ENCODE measurements at regions not wholly inside any gene's neighbourhood (a gene's known extent, or its start where the extent isn't known, plus 50 kb on each side); places are given as distances from the start of the nearest gene placed in this dataset.

GRCh38 chr18:48479531-48479930 is 59.3 kb upstream of the CTIF start:
- DNase-seq (no peak), ATAC-seq (no peak)
- no peak for TF ChIP-seq CTCF (IDR thresholded peaks at IDR 0.05)
- H3K4me3 ChIP-seq, result no peak overlapping the region
- H3K4me1 ChIP-seq, result peaks cover 0 to 6% (median 2%) of the 10 kb centered on the region in 4 donors
- no peaks in the 10 kb centered on the region for H3K27me3 ChIP-seq
- no peaks in the 10 kb centered on the region for H3K9me3 ChIP-seq
- 79% methylated on average over 1 of the region's 1 CpG for WGBS (ENCODE audit: insufficient coverage, low coverage, low lambda C conversion rate, missing lambda C conversion rate)
- H3K36me3 ChIP-seq, result no peaks in the 10 kb centered on the region
- intact Hi-C loops (cut with DNase I), result loop anchor here (5.0 to 10.0 kb wide), 2 partner anchors 55 to 183 kb away; partner anchors contain the start of gene CTIF (in 1 of the 2)
- H3K27ac ChIP-seq, result no peak overlapping the region

- ATAC-seq, result no peak
- Histone ChIP-seq H3K27me3 (no peaks in the 10 kb centered on the region), H3K9me3 (no peaks in the 10 kb centered on the region), H3K4me3 (no peak overlapping the region), H3K4me1 (peaks cover 0 to 6% (median 2%) of the 10 kb centered on the region in 4 donors), H3K27ac (no peak overlapping the region), H3K36me3 (no peaks in the 10 kb centered on the region)
- intact Hi-C loops (cut with DNase I), result loop anchor here (5.0 to 10.0 kb wide), 2 partner anchors 57 to 185 kb away; partner anchors contain the start of gene CTIF (in 1 of the 2)
- DNase-seq, result no peak
- TF ChIP-seq CTCF (IDR thresholded peaks at IDR 0.05) (no peak), POLR2A (IDR thresholded peaks at IDR 0.05) (no peak)
- 44% methylated on average over 2 of the region's 2 CpGs for WGBS (ENCODE audit: insufficient coverage, low coverage, low lambda C conversion rate, missing lambda C conversion rate)
Measured at GRCh38 chr18:48477348-48477747, 61.5 kb upstream of the CTIF start.

GRCh38 chr18:48476550-48476917 is 62.3 kb upstream of the CTIF start:
- ATAC-seq (no peak), DNase-seq (no peak)
- WGBS (ENCODE audit: insufficient coverage, low coverage, low lambda C conversion rate, missing lambda C conversion rate), result 76% methylated on average over 3 of the region's 3 CpGs
- no peak for TF ChIP-seq POLR2A (IDR thresholded peaks at IDR 0.05)
- no peak for TF ChIP-seq CTCF (IDR thresholded peaks at IDR 0.05)
- Histone ChIP-seq H3K4me1 (peaks cover 0 to 6% (median 2%) of the 10 kb centered on the region in 4 donors), H3K36me3 (no peaks in the 10 kb centered on the region), H3K9me3 (no peaks in the 10 kb centered on the region), H3K27ac (no peak overlapping the region), H3K4me3 (no peak overlapping the region), H3K27me3 (no peaks in the 10 kb centered on the region)
- intact Hi-C loops (cut with DNase I), result loop anchor here (5.0 to 10.0 kb wide), 2 partner anchors 58 to 186 kb away; partner anchors contain the start of gene CTIF (in 1 of the 2)

- WGBS (ENCODE audit: insufficient coverage, low coverage, low lambda C conversion rate, missing lambda C conversion rate), result 24% methylated on average over 6 of the region's 8 CpGs
- Histone ChIP-seq H3K36me3 (no peaks in the 10 kb centered on the region), H3K27me3 (no peaks in the 10 kb centered on the region), H3K9me3 (no peaks in the 10 kb centered on the region), H3K4me3 (no peak overlapping the region), H3K4me1 (peaks cover 0 to 6% (median 2%) of the 10 kb centered on the region in 4 donors), H3K27ac (no peak overlapping the region)
- intact Hi-C loops (cut with DNase I), result loop anchor here (5.0 to 10.0 kb wide), 2 partner anchors 59 to 186 kb away; partner anchors contain the start of gene CTIF (in 1 of the 2)
- TF ChIP-seq CTCF (IDR thresholded peaks at IDR 0.05), result peak; percentile 80 to 88 (median 86)
- TF ChIP-seq POLR2A (IDR thresholded peaks at IDR 0.05), result no peak
- DNase-seq (no peak), ATAC-seq (peak; percentile 97 to 99 (median 98))
Measured at GRCh38 chr18:48475635-48476549, 62.9 kb upstream of the CTIF start.

Data from right lobe of liver (tissue), 6 donors.